ENCODE measurements at regions not wholly inside any gene's neighbourhood (a gene's known extent, or its start where the extent isn't known, plus 50 kb on each side); places are given as distances from the start of the nearest gene placed in this dataset.

GRCh38 chrX:39388730-39389129, 587.5 kb downstream of the MID1IP1 start:
- CTCF ChIA-PET (ENCODE audit: partially characterized antibody), result no interaction called here
- Histone ChIP-seq H3K36me3 (ENCODE audit: insufficient read depth, low read length) (no peaks in the 10 kb centered on the region), H3K9me3 (ENCODE audit: control insufficient read depth in 1 of 2, low read length in 2 of 2) (no peaks in the 10 kb centered on the region), H3K4me1 (ENCODE audit: insufficient read depth, low read length) (no peaks in the 10 kb centered on the region), H3K27me3 (ENCODE audit: insufficient read depth, low read length) (no peaks in the 10 kb centered on the region), H3K4me3 (ENCODE audit: low read length in 2 of 2) (no peak overlapping the region), H3K27ac (ENCODE audit: low read depth, low read length) (no peak overlapping the region)
- Mint-ChIP-seq H3K27ac (no peak overlapping the region), H3K27me3 (no peaks in the 10 kb centered on the region), H3K9me3 (no peaks in the 10 kb centered on the region), H3K4me3 (no peak overlapping the region), H3K36me3 (no peaks in the 10 kb centered on the region), H3K4me1 (no peaks in the 10 kb centered on the region)
- POLR2A ChIA-PET (ENCODE audit: partially characterized antibody), result no interaction called here
- DNase-seq, result no peak
- intact Hi-C loops (cut with micrococcal nuclease), result no loop called here

GRCh38 chrX:39396358-39396995, 595.2 kb downstream of the MID1IP1 start:
- H3K36me3 Mint-ChIP-seq, result no peaks in the 10 kb centered on the region
- H3K4me3 Mint-ChIP-seq, result no peak overlapping the region
- no peak overlapping the region for H3K4me3 ChIP-seq (ENCODE audit: low read length in 2 of 2)
- POLR2A ChIA-PET (ENCODE audit: partially characterized antibody), result no interaction called here
- H3K9me3 Mint-ChIP-seq, result peaks cover 0 to 2% (median 0%) of the 10 kb centered on the region in 8 donors
- H3K27me3 Mint-ChIP-seq, result no peaks in the 10 kb centered on the region
- no peak overlapping the region for H3K27ac ChIP-seq (ENCODE audit: low read depth, low read length)
- intact Hi-C loops (cut with micrococcal nuclease), result no loop called here
- no peaks in the 10 kb centered on the region for H3K9me3 ChIP-seq (ENCODE audit: control insufficient read depth in 1 of 2, low read length in 2 of 2)
- peak overlapping the region in 1 of 7 donors; percentile 63 for H3K27ac Mint-ChIP-seq
- no peaks in the 10 kb centered on the region for H3K4me1 ChIP-seq (ENCODE audit: insufficient read depth, low read length)
- CTCF ChIA-PET (ENCODE audit: partially characterized antibody), result no interaction called here
- no peaks in the 10 kb centered on the region for H3K4me1 Mint-ChIP-seq
- H3K27me3 ChIP-seq (ENCODE audit: insufficient read depth, low read length), result no peaks in the 10 kb centered on the region
- no peak for DNase-seq
- H3K36me3 ChIP-seq (ENCODE audit: insufficient read depth, low read length), result no peaks in the 10 kb centered on the region

- ChIA-PET CTCF (ENCODE audit: partially characterized antibody) (no interaction called here), POLR2A (ENCODE audit: partially characterized antibody) (no interaction called here)
- H3K4me1 Mint-ChIP-seq, result no peaks in the 10 kb centered on the region
- no peak overlapping the region for H3K4me3 Mint-ChIP-seq
- intact Hi-C loops (cut with micrococcal nuclease), result no loop called here
- no peak overlapping the region for H3K27ac ChIP-seq (ENCODE audit: low read depth, low read length)
- no peaks in the 10 kb centered on the region for H3K9me3 ChIP-seq (ENCODE audit: control insufficient read depth in 1 of 2, low read length in 2 of 2)
- no peak for DNase-seq
- no peaks in the 10 kb centered on the region for H3K27me3 Mint-ChIP-seq
- no peaks in the 10 kb centered on the region for H3K36me3 ChIP-seq (ENCODE audit: insufficient read depth, low read length)
- no peaks in the 10 kb centered on the region for H3K27me3 ChIP-seq (ENCODE audit: insufficient read depth, low read length)
- H3K36me3 Mint-ChIP-seq, result no peaks in the 10 kb centered on the region
- H3K9me3 Mint-ChIP-seq, result peaks cover 0 to 2% (median 0%) of the 10 kb centered on the region in 8 donors
- H3K4me3 ChIP-seq (ENCODE audit: low read length in 2 of 2), result no peak overlapping the region
- no peaks in the 10 kb centered on the region for H3K4me1 ChIP-seq (ENCODE audit: insufficient read depth, low read length)
- H3K27ac Mint-ChIP-seq, result no peak overlapping the region
Observed at GRCh38 chrX:39397561-39398199, 596.4 kb downstream of the MID1IP1 start.

- H3K27ac Mint-ChIP-seq, result no peak overlapping the region
- H3K9me3 Mint-ChIP-seq, result peaks cover 0 to 2% (median 0%) of the 10 kb centered on the region in 8 donors
- H3K4me3 ChIP-seq (ENCODE audit: low read length in 2 of 2), result no peak overlapping the region
- no peaks in the 10 kb centered on the region for H3K4me1 ChIP-seq (ENCODE audit: insufficient read depth, low read length)
- CTCF ChIA-PET (ENCODE audit: partially characterized antibody), result no interaction called here
- POLR2A ChIA-PET (ENCODE audit: partially characterized antibody), result no interaction called here
- no peaks in the 10 kb centered on the region for H3K27me3 Mint-ChIP-seq
- H3K36me3 Mint-ChIP-seq, result no peaks in the 10 kb centered on the region
- no peaks in the 10 kb centered on the region for H3K9me3 ChIP-seq (ENCODE audit: control insufficient read depth in 1 of 2, low read length in 2 of 2)
- intact Hi-C loops (cut with micrococcal nuclease), result no loop called here
- DNase-seq, result no peak
- H3K4me1 Mint-ChIP-seq, result no peaks in the 10 kb centered on the region
- H3K27me3 ChIP-seq (ENCODE audit: insufficient read depth, low read length), result no peaks in the 10 kb centered on the region
- H3K4me3 Mint-ChIP-seq, result peak overlapping the region in 1 of 8 donors; percentile 31
- no peak overlapping the region for H3K27ac ChIP-seq (ENCODE audit: low read depth, low read length)
- no peaks in the 10 kb centered on the region for H3K36me3 ChIP-seq (ENCODE audit: insufficient read depth, low read length)
Observed at GRCh38 chrX:39398215-39398962, 597.1 kb downstream of the MID1IP1 start.

- Histone ChIP-seq H3K27me3 (ENCODE audit: insufficient read depth, low read length) (no peaks in the 10 kb centered on the region), H3K27ac (ENCODE audit: low read depth, low read length) (no peak overlapping the region), H3K36me3 (ENCODE audit: insufficient read depth, low read length) (no peaks in the 10 kb centered on the region), H3K4me3 (ENCODE audit: low read length in 2 of 2) (no peak overlapping the region), H3K4me1 (ENCODE audit: insufficient read depth, low read length) (no peaks in the 10 kb centered on the region), H3K9me3 (ENCODE audit: control insufficient read depth in 1 of 2, low read length in 2 of 2) (no peaks in the 10 kb centered on the region)
- no peaks in the 10 kb centered on the region for H3K36me3 Mint-ChIP-seq
- no peaks in the 10 kb centered on the region for H3K4me1 Mint-ChIP-seq
- no peak overlapping the region for H3K4me3 Mint-ChIP-seq
- DNase-seq, result no peak
- no peak overlapping the region for H3K27ac Mint-ChIP-seq
- H3K9me3 Mint-ChIP-seq, result peaks cover 0 to 2% (median 0%) of the 10 kb centered on the region in 8 donors
- intact Hi-C loops (cut with micrococcal nuclease), result no loop called here
- H3K27me3 Mint-ChIP-seq, result no peaks in the 10 kb centered on the region
- POLR2A ChIA-PET (ENCODE audit: partially characterized antibody), result no interaction called here
- CTCF ChIA-PET (ENCODE audit: partially characterized antibody), result no interaction called here
Observed at GRCh38 chrX:39398963-39399261, 597.7 kb downstream of the MID1IP1 start.

- ChIA-PET POLR2A (ENCODE audit: partially characterized antibody) (no interaction called here), CTCF (ENCODE audit: partially characterized antibody) (no interaction called here)
- no peaks in the 10 kb centered on the region for H3K9me3 ChIP-seq (ENCODE audit: control insufficient read depth in 1 of 2, low read length in 2 of 2)
- Mint-ChIP-seq H3K27ac (no peak overlapping the region), H3K9me3 (peaks cover 0 to 2% (median 0%) of the 10 kb centered on the region in 8 donors), H3K4me1 (no peaks in the 10 kb centered on the region), H3K36me3 (no peaks in the 10 kb centered on the region), H3K27me3 (no peaks in the 10 kb centered on the region), H3K4me3 (no peak overlapping the region)
- H3K36me3 ChIP-seq (ENCODE audit: insufficient read depth, low read length), result no peaks in the 10 kb centered on the region
- H3K4me3 ChIP-seq (ENCODE audit: low read length in 2 of 2), result no peak overlapping the region
- intact Hi-C loops (cut with micrococcal nuclease), result no loop called here
- H3K27me3 ChIP-seq (ENCODE audit: insufficient read depth, low read length), result no peaks in the 10 kb centered on the region
- no peaks in the 10 kb centered on the region for H3K4me1 ChIP-seq (ENCODE audit: insufficient read depth, low read length)
- DNase-seq, result no peak
- H3K27ac ChIP-seq (ENCODE audit: low read depth, low read length), result no peak overlapping the region
Observed at GRCh38 chrX:39399387-39399786, 598.1 kb downstream of the MID1IP1 start.

GRCh38 chrX:39401483-39402110, 600.3 kb downstream of the MID1IP1 start:
- CTCF ChIA-PET (ENCODE audit: partially characterized antibody), result no interaction called here
- POLR2A ChIA-PET (ENCODE audit: partially characterized antibody), result no interaction called here
- H3K4me3 ChIP-seq (ENCODE audit: low read length in 2 of 2), result no peak overlapping the region
- no peaks in the 10 kb centered on the region for H3K4me1 Mint-ChIP-seq
- DNase-seq, result no peak
- no peak overlapping the region for H3K4me3 Mint-ChIP-seq
- no peaks in the 10 kb centered on the region for H3K4me1 ChIP-seq (ENCODE audit: insufficient read depth, low read length)
- no peaks in the 10 kb centered on the region for H3K27me3 ChIP-seq (ENCODE audit: insufficient read depth, low read length)
- no peaks in the 10 kb centered on the region for H3K27me3 Mint-ChIP-seq
- H3K36me3 Mint-ChIP-seq, result no peaks in the 10 kb centered on the region
- H3K9me3 ChIP-seq (ENCODE audit: control insufficient read depth in 1 of 2, low read length in 2 of 2), result no peaks in the 10 kb centered on the region
- intact Hi-C loops (cut with micrococcal nuclease), result no loop called here
- H3K27ac ChIP-seq (ENCODE audit: low read depth, low read length), result no peak overlapping the region
- H3K27ac Mint-ChIP-seq, result no peak overlapping the region
- H3K9me3 Mint-ChIP-seq, result peaks cover 0 to 2% (median 0%) of the 10 kb centered on the region in 8 donors
- H3K36me3 ChIP-seq (ENCODE audit: insufficient read depth, low read length), result no peaks in the 10 kb centered on the region

Data from CD4-positive, alpha-beta memory T cell (primary cell).